Retina (tissue), 1 donor: ENCODE measurements at regions not wholly inside any gene's neighbourhood (a gene's known extent, or its start where the extent isn't known, plus 50 kb on each side); places are given as distances from the start of the nearest gene placed in this dataset.
"Not testable (repeated sequence)": the region's sequence is repeated elsewhere in the genome, so short reads cannot be mapped to it uniquely, and the experiment has no call there.

ENCODE experiments used
- DNase-seq: peaks from one replicate; pipeline ENCODE4 v3.0.0-alpha.2; 2016

DNA sequence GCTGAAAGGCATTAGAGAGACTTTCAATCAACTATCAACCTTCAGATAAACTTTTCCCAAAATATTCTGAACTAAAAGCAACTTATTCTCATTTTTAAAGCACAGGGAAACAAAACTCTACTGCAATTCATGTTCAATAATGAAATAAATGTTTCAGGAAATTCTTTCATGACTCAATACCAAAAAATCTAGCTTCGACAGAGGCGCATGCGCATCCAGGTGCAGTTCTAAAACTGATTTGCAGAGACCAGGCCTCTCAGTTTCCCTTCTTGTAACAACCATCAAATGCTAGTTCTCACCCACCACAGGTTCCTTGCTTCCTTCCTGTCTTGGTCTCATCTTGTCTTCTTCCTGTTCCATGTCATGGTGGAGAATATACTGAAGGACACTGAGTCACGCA is 55.3 kb upstream of the NRBF2 start:
- no peak for DNase-seq

DNA sequence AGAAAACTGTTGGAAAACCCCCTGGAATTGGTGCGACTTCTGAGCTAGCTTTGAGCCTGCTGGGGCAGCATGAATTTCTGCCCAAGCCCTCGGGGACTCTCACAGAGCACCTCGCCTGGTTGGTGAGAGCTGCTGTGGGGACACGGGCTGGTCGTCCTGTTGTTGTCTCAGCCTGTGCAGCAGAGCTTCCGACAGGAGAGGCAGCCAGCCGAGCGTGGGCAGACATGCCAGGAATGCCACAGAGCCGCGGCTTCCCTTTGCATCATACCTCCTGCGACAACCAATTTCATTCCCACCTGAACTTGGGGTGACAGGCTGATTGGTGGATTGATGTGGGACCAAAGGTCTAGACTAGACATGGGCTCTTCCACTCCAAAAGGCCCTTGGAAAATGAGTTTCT is 60.2 kb upstream of the NRBF2 start:
- DNase-seq = no peak

GRCh38 chr10:63071145-63071544 is 62.0 kb upstream of the NRBF2 start:
- DNase-seq = no peak

- no peak for DNase-seq
Measured at GRCh38 chr10:63069318-63069717, 63.8 kb upstream of the NRBF2 start.

DNA sequence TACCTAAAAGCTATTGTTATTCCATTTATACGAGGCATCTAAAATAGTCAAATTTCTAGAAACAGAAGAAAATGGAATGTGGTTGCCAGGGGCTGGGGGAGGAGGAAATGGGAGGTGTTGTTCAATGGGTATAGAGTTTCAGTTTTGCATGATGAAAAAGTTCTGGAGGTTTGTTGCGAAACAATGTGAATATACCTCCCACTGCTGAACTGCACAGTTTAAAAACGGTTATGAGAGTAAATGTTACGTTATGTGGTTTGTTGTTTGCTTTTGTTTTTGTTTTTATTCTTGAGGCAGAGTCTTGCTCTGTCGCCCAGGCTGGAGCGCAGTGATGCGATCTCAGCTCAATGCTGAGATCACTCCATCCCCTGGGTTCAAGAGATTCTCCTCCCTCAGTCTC is 64.9 kb upstream of the NRBF2 start:
- no peak for DNase-seq

- no peak for DNase-seq
Measured at GRCh38 chr10:63066606-63067005, 66.5 kb upstream of the NRBF2 start.

GRCh38 chr10:63064706-63065105 is 68.4 kb upstream of the NRBF2 start:
- DNase-seq = no peak

GRCh38 chr10:63058236-63058635 is 74.9 kb upstream of the NRBF2 start:
- DNase-seq = no peak

GRCh38 chr10:63057509-63057908 is 75.6 kb upstream of the NRBF2 start:
- DNase-seq = no peak

- DNase-seq = no peak
Measured at GRCh38 chr10:63055705-63056104, 77.4 kb upstream of the NRBF2 start.

GRCh38 chr10:63054889-63055611 is 78.1 kb upstream of the NRBF2 start:
- DNase-seq = no peak

- DNase-seq = no peak
Measured at GRCh38 chr10:63052083-63052482, 81.0 kb upstream of the NRBF2 start.

- no peak for DNase-seq
Measured at GRCh38 chr10:63042256-63042655, 90.9 kb upstream of the NRBF2 start.

GRCh38 chr10:63033616-63034185 is 99.4 kb upstream of the NRBF2 start:
- DNase-seq = not testable (repeated sequence)

DNA sequence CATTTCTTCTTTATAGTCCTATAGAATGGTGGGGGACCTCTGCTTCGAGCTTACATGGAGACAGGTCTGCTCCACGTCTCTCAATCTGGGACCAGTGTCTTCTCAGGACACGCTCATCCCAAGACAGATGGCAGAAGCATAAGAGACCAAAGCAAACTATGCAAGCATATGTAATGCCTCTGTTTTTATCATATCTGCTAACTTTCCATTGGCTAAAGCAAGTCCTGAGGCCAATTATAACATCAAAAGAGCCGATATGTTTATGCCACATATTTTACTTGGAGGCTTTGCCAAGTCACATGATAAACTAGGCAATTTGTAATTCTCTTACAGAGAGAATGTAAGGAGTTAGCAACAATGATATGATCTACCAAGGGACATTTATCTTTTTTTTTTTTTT is 102.6 kb upstream of the NRBF2 start:
- no peak for DNase-seq

GRCh38 chr10:63027531-63027930 is 105.6 kb upstream of the NRBF2 start:
- no peak for DNase-seq

- DNase-seq = no peak
Measured at GRCh38 chr10:63021225-63021624, 111.9 kb upstream of the NRBF2 start.

GRCh38 chr10:63013755-63014154 is 119.4 kb upstream of the NRBF2 start:
- no peak for DNase-seq

DNA sequence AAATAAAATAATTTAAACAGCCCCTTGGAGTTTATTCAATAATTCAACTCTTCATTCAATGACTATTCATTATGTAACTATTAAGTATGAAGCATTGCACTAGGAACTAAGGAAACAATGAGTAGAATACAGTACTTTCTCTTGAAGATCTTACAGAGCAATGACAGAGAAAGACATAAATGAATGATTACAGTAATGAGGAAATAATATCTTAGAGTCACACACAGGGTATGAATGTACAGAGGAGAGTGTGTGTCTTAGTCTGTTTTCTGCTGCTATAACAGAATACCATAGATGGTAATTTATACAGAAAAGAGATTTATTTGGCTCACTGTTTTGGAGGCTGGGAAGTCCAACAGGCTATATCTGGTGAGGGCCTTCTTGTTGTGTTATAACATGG is 120.5 kb upstream of the NRBF2 start:
- DNase-seq = no peak

DNA sequence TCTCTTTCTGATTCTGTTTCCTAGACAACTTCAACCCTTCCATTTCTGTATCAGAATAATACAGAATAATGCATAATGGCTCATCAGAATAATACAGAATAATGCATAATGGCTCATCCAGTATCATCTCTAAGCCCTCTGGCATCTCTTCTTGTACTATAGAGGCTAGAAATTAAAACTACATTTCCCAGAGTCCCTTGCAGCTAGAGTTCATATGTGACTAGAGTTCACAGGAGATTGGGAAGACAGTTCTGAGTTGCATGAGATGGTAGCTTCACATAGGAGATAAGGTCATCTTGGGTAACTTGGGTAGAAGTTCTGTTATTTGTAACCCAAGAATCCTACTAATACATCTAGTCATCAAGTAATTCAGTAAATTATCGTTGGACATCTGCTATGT is 122.9 kb upstream of the NRBF2 start:
- DNase-seq = no peak

DNA sequence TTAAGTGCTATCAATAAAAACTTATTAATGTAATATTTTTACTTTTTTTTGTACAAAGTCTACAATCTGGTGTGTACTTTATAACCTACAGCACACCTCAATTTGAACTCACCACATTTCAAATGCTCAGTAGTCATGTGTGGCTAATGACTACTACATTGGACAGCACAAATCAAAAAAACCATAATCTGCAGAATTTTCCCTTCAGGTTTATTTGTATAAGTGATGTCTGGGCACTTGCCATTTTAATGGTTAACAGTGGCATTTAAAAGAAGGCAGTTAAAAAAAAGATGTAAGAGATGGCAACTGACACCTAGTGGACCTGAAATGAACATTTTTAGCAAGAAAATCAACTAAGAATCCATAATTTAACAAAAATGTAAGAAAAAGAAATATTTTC is 124.6 kb upstream of the NRBF2 start:
- DNase-seq = no peak

GRCh38 chr10:63007112-63007511 is 126.0 kb upstream of the NRBF2 start:
- no peak for DNase-seq

DNA sequence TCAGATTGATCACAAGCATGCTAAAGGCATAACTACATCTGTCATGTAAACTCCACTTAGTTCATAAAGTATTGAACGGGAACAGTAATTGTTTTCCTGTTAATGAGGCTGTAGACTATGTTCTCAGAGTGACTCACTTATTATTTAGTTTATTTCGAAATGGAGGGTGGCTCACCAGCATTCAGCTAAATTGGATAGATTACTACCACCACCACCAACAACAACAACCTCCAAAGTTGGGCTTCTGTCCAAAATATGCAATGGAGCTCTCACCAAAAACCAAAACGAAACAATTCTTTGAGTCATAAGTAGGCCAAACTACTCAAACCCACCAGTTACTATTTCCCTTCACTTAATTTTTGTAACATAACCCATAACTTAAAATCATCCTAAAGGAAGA is 127.9 kb upstream of the NRBF2 start:
- DNase-seq = no peak

DNA sequence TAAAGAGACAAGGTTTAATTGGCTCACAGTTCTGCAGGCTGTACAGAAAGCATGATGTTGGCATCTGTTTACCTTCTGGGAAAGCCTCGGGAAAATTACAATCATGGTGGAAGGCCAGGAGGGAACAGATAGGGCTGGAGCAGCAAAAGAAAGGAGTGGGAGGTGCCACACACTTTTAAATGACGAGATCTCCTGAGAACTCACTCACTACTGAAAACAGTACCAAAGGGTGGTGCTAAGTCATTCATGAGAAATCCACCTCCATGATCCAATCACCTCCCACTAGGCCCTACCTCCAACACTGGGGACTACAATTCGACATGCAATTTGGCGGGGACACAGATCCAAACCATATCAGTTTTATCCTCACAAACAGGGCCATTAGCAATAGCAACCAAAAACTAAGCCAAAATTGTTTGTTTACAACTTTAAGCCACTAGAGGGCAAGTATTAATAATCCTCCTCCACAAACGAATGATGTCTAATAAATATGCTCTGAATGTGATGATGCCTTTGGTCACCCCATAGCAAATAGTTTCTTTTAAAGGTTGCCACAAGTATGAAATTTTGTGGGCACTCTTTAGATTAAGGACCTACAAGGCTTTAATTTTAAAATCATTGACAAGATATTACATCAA is 129.2 kb upstream of the NRBF2 start:
- DNase-seq = no peak

DNA sequence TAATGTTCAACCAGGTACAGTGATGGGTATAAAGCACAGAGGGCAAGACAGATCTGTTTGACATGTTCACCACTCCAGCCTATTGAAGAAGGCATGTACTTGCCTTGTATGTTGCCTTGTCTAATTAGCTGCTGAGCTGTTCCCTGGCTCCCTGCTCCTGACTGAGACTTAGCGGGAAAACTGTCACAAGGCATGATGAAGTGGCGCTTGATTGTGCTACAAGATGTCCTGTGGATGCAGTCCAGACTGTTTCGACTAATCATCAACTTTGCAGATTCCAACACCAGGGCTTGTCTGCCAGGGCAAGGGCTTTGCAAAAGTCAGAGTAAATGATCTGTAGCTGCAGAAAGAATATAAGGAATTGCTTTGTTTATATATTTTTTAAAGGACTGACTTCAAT is 136.2 kb upstream of the NRBF2 start:
- DNase-seq = peak; percentile 41
